Epithelial cell of prostate (primary cell): ENCODE measurements at regions not wholly inside any gene's neighbourhood (a gene's known extent, or its start where the extent isn't known, plus 50 kb on each side); places are given as distances from the start of the nearest gene placed in this dataset.

Source experiments
- DNase-seq: peaks from one replicate; pipeline ENCODE4 v3.0.0-alpha.2; 2011; ENCODE audit warnings: low read depth, low spot score
- H3K27ac ChIP-seq: fragments of 450-650 bp; 2 replicates; pipeline ENCODE4 v1.5.1; 2017; ENCODE audit warnings: mild to moderate bottlenecking

GRCh38 chr16:62130101-62130500 is 93.9 kb upstream of the CDH8 start:
- DNase-seq, result no peak
- no peak overlapping the region for H3K27ac ChIP-seq

GRCh38 chr16:62105244-62105643 is 69.0 kb upstream of the CDH8 start:
- H3K27ac ChIP-seq, result no peak overlapping the region
- no peak for DNase-seq

DNA sequence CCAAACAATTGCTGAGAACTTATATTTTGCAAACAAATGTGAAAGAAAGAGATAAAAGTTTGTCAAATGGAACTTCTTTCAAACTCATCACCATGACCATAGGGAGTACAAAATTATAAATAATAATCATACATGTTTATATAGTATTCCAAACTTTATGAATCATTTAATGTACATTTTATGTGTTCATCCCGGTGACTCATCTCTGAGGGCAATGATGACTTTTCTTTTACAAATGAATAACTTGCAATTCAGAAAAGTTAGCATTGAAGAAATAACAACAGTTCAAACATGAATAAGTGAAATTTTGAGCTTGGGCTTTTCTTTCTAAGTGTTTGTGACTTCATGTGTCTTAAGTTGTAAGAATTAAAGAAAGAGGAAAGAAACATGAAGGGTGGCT is 66.3 kb upstream of the CDH8 start:
- DNase-seq, result no peak
- no peak overlapping the region for H3K27ac ChIP-seq

GRCh38 chr16:62100651-62101050 is 64.4 kb upstream of the CDH8 start:
- H3K27ac ChIP-seq, result no peak overlapping the region
- no peak for DNase-seq

- no peak overlapping the region for H3K27ac ChIP-seq
Measured at GRCh38 chr16:62089715-62090114, 53.5 kb upstream of the CDH8 start.

GRCh38 chr16:62088731-62089410 is 52.6 kb upstream of the CDH8 start:
- no peak overlapping the region for H3K27ac ChIP-seq
- no peak for DNase-seq

More at GRCh38 chr16:62089715-62090114, 53.5 kb upstream of the CDH8 start:
- no peak for DNase-seq
